ENCODE measurements at regions not wholly inside any gene's neighbourhood (a gene's known extent, or its start where the extent isn't known, plus 50 kb on each side); places are given as distances from the start of the nearest gene placed in this dataset.

GRCh38 chr14:87687420-87687819 lies 305.6 kb downstream of the GALC start:
- DNase-seq (no peak), ATAC-seq (ENCODE audit: low read depth) (no peak)
- H3K14ac ChIP-seq (replicated peaks; ENCODE audit: low read depth, low read length), result no peak overlapping the region
- in situ Hi-C loops (cut with MboI; ENCODE audit: low sequenced_read_pairs), result no loop called here
- H2BK5ac ChIP-seq (ENCODE audit: low read depth, low read length, poor library complexity, severe bottlenecking), result no peak overlapping the region
- H2BK120ac ChIP-seq (ENCODE audit: low read depth, low read length), result no peak overlapping the region
- no peaks in the 10 kb centered on the region for H3K9me1 ChIP-seq (ENCODE audit: insufficient read depth, low read length)
- H4K5ac ChIP-seq (ENCODE audit: low read depth, low read length), result no peak overlapping the region
- H3K23ac ChIP-seq (ENCODE audit: low read depth, low read length), result no peak overlapping the region
- 22% methylated on average over 3 of the region's 7 CpGs; no CpG with 5 or more reads in 1 of the 2 experiments for WGBS, 2 experiments (ENCODE audit: extremely low coverage in 2 of 2, insufficient read length in 1 of 2)
- H3K4me3 ChIP-seq (ENCODE audit: insufficient read depth, low read depth, low read length), result no peak overlapping the region
- H3K36me3 ChIP-seq (ENCODE audit: control insufficient read depth, insufficient read depth, low read length), result no peaks in the 10 kb centered on the region
- no TSS peak for BruUV-seq (replicated peaks)
- peaks cover 2% of the 10 kb centered on the region for H3K9me3 ChIP-seq (ENCODE audit: control insufficient read depth, insufficient read depth, low read length)
- no peaks in the 10 kb centered on the region for H3K4me1 ChIP-seq (ENCODE audit: control insufficient read depth, insufficient read depth, low read length)
- dilution Hi-C loops (cut with HindIII; ENCODE audit: low sequenced_read_pairs, unreplicated experiment), result no loop called here
- no peak overlapping the region for H2BK20ac ChIP-seq (ENCODE audit: low read depth, low read length)
- no peak overlapping the region for H2AFZ ChIP-seq (replicated peaks; ENCODE audit: low read length, poor library complexity)
- H3K4me2 ChIP-seq (ENCODE audit: low read depth, low read length), result no peak overlapping the region
- intact Hi-C loops (cut with micrococcal nuclease), result no loop called here
- no peak overlapping the region for H3K27ac ChIP-seq (ENCODE audit: insufficient read depth, low read length)
- H3K4ac ChIP-seq (ENCODE audit: low read depth, low read length), result no peak overlapping the region
- no peak overlapping the region for H3K56ac ChIP-seq (ENCODE audit: extremely low read depth, insufficient read depth, low read length)
- no peak overlapping the region for H3K18ac ChIP-seq (ENCODE audit: low read depth, low read length)
- TF ChIP-seq USF2 (IDR thresholded peaks at IDR 0.05; ENCODE audit: low read depth, low read length) (no peak), MAFK (IDR thresholded peaks at IDR 0.05; ENCODE audit: low read depth, low read length) (no peak), CEBPB (IDR thresholded peaks at IDR 0.05; ENCODE audit: low read depth, low read length) (no peak)
- ChIA-PET CTCF (no interaction called here), POLR2A (ENCODE audit: unreplicated experiment) (no interaction called here)
- H3K9ac ChIP-seq (ENCODE audit: low read depth, low read length), result no peak overlapping the region
- H2AK9ac ChIP-seq (replicated peaks; ENCODE audit: low read depth, low read length, poor library complexity), result no peak overlapping the region
- no peak overlapping the region for H4K91ac ChIP-seq (ENCODE audit: insufficient read depth, low read depth, low read length)
- H4K8ac ChIP-seq (ENCODE audit: low read depth in 2 of 2, low read length in 2 of 2), result no peak overlapping the region
- H2BK15ac ChIP-seq (ENCODE audit: low read depth, low read length), result no peak overlapping the region
- no peaks in the 10 kb centered on the region for H4K20me1 ChIP-seq (ENCODE audit: insufficient read depth, low read length)
- H3K79me1 ChIP-seq (ENCODE audit: low read depth in 1 of 2, low read length in 2 of 2), result no peaks in the 10 kb centered on the region
- H2AK5ac ChIP-seq (ENCODE audit: low read depth, low read length), result no peak overlapping the region
- no peaks in the 10 kb centered on the region for H3K27me3 ChIP-seq (ENCODE audit: control insufficient read depth, insufficient read depth, low read length)

All from IMR-90 (cell line).